Epidermal melanocyte (primary cell): ENCODE measurements at regions not wholly inside any gene's neighbourhood (a gene's known extent, or its start where the extent isn't known, plus 50 kb on each side); places are given as distances from the start of the nearest gene placed in this dataset.
"Not testable (repeated sequence)": the region's sequence is repeated elsewhere in the genome, so short reads cannot be mapped to it uniquely, and the experiment has no call there.

Experiments used
- DNase-seq: peaks from one replicate; pipeline ENCODE4 v3.0.0; 2011; ENCODE audit warnings: low spot score; ENCODE audit not compliant: insufficient read length

GRCh38 chr6:27547157-27548075 lies 74.5 kb upstream of the ZNF184 start:
- DNase-seq, result no peak

- DNase-seq, result no peak
Observed at GRCh38 chr6:27546522-27546921, 73.6 kb upstream of the ZNF184 start.

- no peak for DNase-seq
Observed at GRCh38 chr6:27545271-27546046, 72.6 kb upstream of the ZNF184 start.

GRCh38 chr6:27544612-27545260 lies 71.8 kb upstream of the ZNF184 start:
- DNase-seq, result no peak

GRCh38 chr6:27544135-27544534 lies 71.2 kb upstream of the ZNF184 start:
- not testable (repeated sequence) for DNase-seq

- no peak for DNase-seq
Observed at GRCh38 chr6:27542485-27542884, 69.6 kb upstream of the ZNF184 start.

- DNase-seq, result no peak
Observed at GRCh38 chr6:27541933-27542297, 69.0 kb upstream of the ZNF184 start.

GRCh38 chr6:27541212-27541932 lies 68.5 kb upstream of the ZNF184 start:
- no peak for DNase-seq

- DNase-seq, result no peak
Observed at GRCh38 chr6:27539551-27539950, 66.6 kb upstream of the ZNF184 start.

- DNase-seq, result no peak
Observed at GRCh38 chr6:27532820-27533538, 60.1 kb upstream of the ZNF184 start.

GRCh38 chr6:27531772-27532459 lies 59.0 kb upstream of the ZNF184 start:
- DNase-seq, result no peak

- DNase-seq, result not testable (repeated sequence)
Observed at GRCh38 chr6:27529796-27530195, 56.9 kb upstream of the ZNF184 start.

GRCh38 chr6:27528714-27529113 lies 55.8 kb upstream of the ZNF184 start:
- DNase-seq, result no peak
